Progenitor cell of endocrine pancreas (in vitro differentiated cells): ENCODE measurements at regions not wholly inside any gene's neighbourhood (a gene's known extent, or its start where the extent isn't known, plus 50 kb on each side); places are given as distances from the start of the nearest gene placed in this dataset.

Experiments
- DNase-seq: peaks from one replicate; pipeline ENCODE4 v3.0.0; 2021; ENCODE audit warnings: low spot score; ENCODE audit not compliant: unreplicated experiment
- H3K27ac Mint-ChIP-seq: 2 replicates; pipeline ENCODE4 v1.8.0; 2021; ENCODE audit warnings: mild to moderate bottlenecking, moderate library complexity, mixed read lengths
- H3K27me3 Mint-ChIP-seq: 2 replicates; pipeline ENCODE4 v1.8.0; 2021; ENCODE audit warnings: mixed read lengths
- H3K36me3 Mint-ChIP-seq: 2 replicates; pipeline ENCODE4 v1.8.0; 2022; ENCODE audit warnings: mixed read lengths; ENCODE audit not compliant: insufficient read depth
- H3K4me1 Mint-ChIP-seq: 2 replicates; pipeline ENCODE4 v1.8.0; 2021; ENCODE audit warnings: low read depth, mixed read lengths
- H3K4me3 Mint-ChIP-seq: 2 replicates; pipeline ENCODE4 v1.8.0; 2021; ENCODE audit warnings: low read depth, mild to moderate bottlenecking, moderate library complexity, mixed read lengths
- H3K9me3 Mint-ChIP-seq: 2 replicates; pipeline ENCODE4 v1.8.0; 2021; ENCODE audit warnings: low read depth, mixed read lengths
- TF ChIP-seq, protein P1 (sequence below): fragments of 200-600 bp; sonication (generic); IDR thresholded peaks from one replicate; pipeline ENCODE4 v1.5.0; 2021; ENCODE audit warnings: antibody characterized with exemption, mild to moderate bottlenecking; ENCODE audit not compliant: unreplicated experiment

DNA sequence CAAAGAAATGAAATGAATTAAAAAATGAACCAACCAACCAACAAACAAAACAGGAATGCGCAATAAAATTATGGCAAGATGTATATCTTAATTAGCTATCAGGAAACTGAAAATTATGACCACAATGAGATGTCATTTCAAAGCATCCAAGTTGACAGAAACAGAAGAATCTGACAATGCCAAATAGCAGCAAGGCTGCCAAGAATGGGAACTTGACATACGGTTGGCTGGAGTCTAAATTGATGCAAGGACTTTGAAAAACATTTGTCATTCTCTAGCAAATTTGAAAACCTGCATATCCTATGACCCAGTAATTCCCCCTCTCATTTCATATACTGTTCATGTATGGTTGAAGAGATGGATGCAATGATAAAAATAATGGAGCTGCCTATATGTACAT is 1262.6 kb downstream of the TBC1D22A start:
- no peak for DNase-seq
- H3K27ac Mint-ChIP-seq, result no peak overlapping the region
- no peaks in the 10 kb centered on the region for H3K4me1 Mint-ChIP-seq
- H3K27me3 Mint-ChIP-seq, result peaks cover 4% of the 10 kb centered on the region
- H3K4me3 Mint-ChIP-seq, result no peak overlapping the region
- H3K9me3 Mint-ChIP-seq, result peaks cover 11% of the 10 kb centered on the region
- H3K36me3 Mint-ChIP-seq, result no peaks in the 10 kb centered on the region
- TF ChIP-seq, protein P1, sequence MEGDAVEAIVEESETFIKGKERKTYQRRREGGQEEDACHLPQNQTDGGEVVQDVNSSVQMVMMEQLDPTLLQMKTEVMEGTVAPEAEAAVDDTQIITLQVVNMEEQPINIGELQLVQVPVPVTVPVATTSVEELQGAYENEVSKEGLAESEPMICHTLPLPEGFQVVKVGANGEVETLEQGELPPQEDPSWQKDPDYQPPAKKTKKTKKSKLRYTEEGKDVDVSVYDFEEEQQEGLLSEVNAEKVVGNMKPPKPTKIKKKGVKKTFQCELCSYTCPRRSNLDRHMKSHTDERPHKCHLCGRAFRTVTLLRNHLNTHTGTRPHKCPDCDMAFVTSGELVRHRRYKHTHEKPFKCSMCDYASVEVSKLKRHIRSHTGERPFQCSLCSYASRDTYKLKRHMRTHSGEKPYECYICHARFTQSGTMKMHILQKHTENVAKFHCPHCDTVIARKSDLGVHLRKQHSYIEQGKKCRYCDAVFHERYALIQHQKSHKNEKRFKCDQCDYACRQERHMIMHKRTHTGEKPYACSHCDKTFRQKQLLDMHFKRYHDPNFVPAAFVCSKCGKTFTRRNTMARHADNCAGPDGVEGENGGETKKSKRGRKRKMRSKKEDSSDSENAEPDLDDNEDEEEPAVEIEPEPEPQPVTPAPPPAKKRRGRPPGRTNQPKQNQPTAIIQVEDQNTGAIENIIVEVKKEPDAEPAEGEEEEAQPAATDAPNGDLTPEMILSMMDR, result no peak

DNA sequence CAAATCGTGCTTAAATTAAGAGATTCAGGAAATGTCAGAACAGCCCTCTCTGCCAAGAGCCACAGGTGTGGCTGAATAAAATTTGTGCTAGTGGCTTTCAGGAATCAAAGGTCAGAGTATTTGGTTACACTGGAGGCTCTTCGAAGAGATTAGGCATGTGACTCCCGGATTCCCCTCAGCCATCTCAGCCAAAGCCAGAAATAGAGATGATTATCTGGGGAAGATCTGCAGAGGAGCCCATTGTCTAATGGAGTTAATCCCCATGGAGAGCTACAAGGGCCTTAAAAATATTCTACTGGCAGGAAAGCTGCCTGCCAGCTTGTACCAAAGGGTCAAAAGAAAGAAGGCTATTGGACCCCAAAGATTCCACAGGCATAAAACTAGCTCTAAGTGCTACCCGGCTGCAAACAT is 1259.5 kb downstream of the TBC1D22A start:
- Mint-ChIP-seq H3K27me3 (peaks cover 6% of the 10 kb centered on the region), H3K4me3 (no peak overlapping the region), H3K4me1 (no peaks in the 10 kb centered on the region), H3K9me3 (peaks cover 27% of the 10 kb centered on the region), H3K27ac (no peak overlapping the region), H3K36me3 (peaks cover 3% of the 10 kb centered on the region)
- TF ChIP-seq, protein P1, result no peak
- no peak for DNase-seq

DNA sequence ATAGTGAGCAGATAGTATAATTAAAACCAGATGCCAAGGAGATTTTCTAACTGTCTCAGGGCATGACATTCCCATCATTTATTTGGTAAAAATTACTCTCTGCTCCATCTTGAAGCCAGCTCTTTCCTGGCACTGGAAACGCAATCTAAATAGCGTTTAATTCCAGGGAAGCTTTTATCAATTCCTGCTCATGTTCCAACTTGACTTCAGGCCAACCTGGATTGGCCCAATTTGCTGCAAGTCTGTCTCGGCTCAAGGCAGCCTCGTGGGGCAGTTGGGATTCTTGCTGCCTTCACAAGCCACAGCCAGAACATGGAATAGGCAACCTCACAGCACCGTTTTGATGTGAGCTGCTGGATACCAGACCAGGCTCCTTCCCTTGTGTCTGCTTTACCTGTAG is 1255.9 kb downstream of the TBC1D22A start:
- TF ChIP-seq, protein P1, result no peak
- Mint-ChIP-seq H3K27ac (no peak overlapping the region), H3K36me3 (peaks cover 3% of the 10 kb centered on the region), H3K4me3 (no peak overlapping the region), H3K27me3 (peaks cover 9% of the 10 kb centered on the region), H3K4me1 (no peaks in the 10 kb centered on the region), H3K9me3 (peaks cover 27% of the 10 kb centered on the region)
- no peak for DNase-seq

DNA sequence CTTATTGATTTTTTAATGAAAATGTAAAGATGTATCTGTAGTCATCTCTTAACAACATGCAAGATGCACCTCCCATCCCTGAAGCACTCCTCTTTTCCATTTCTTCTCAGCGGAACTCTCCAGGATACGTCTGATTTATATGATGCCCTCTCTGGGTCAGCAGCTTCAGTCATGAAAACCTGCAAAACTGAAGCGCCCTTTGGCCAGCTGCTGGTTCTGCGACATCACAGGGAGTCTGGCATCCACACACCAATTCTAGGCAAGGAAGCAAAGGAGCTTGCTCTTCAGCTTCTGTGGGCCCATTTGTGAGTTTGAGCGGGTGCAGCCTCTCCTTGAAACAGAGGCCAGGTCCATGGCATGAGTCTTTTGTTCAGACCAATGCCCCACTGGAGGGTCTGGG is 1253.3 kb downstream of the TBC1D22A start:
- no peak for DNase-seq
- Mint-ChIP-seq H3K4me1 (no peaks in the 10 kb centered on the region), H3K4me3 (no peak overlapping the region), H3K27me3 (peaks cover 6% of the 10 kb centered on the region), H3K9me3 (peaks cover 22% of the 10 kb centered on the region), H3K27ac (no peak overlapping the region), H3K36me3 (peaks cover 3% of the 10 kb centered on the region)
- TF ChIP-seq, protein P1, result no peak

DNA sequence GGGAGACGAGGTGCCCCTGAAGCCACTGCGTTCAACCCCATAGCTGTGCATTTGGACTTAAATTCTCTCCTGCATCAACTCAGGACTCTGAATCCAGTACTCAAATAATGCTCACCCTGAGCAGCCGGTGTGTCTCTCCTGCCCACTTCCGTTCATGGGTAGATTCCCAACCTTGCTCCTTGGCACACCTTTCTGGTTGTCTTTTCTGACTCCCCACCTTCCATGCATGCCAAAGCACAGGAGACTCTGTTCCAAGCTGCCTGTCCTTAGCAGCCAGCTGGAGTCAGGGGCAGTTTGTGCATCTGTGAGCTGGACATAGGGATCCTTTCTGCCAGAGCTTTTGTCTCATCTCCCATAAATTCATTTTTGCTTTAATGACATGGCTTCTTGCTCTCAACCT is 1242.5 kb downstream of the TBC1D22A start:
- Mint-ChIP-seq H3K36me3 (no peaks in the 10 kb centered on the region), H3K4me3 (no peak overlapping the region), H3K4me1 (no peaks in the 10 kb centered on the region), H3K27me3 (peaks cover 3% of the 10 kb centered on the region), H3K9me3 (no peaks in the 10 kb centered on the region), H3K27ac (no peak overlapping the region)
- DNase-seq, result no peak
- TF ChIP-seq, protein P1, result no peak
